Astrocyte (in vitro differentiated cells and primary cell): ENCODE measurements at regions not wholly inside any gene's neighbourhood (a gene's known extent, or its start where the extent isn't known, plus 50 kb on each side); places are given as distances from the start of the nearest gene placed in this dataset.

Source experiments
- DNase-seq: peaks from one replicate; pipeline ENCODE4 v3.0.0-alpha.2; 2010; ENCODE audit warnings: low read depth
- FAIRE-seq: peaks from 2 replicates; lab custom pipeline; 2011; peaks lifted over from hg19 to GRCh38; lab: Jason Lieb, UNC
- H2AFZ ChIP-seq: 2 replicates; pipeline ENCODE4 v1.6.0; 2012; ENCODE audit warnings: low read depth, low read length, inconsistent platforms
- H3K27ac ChIP-seq: 2 replicates; pipeline ENCODE4 v1.5.1; 2011; ENCODE audit warnings: low read depth, low read length, inconsistent platforms
- H3K27me3 ChIP-seq: 2 replicates; pipeline ENCODE4 v1.6.0; 2011; ENCODE audit warnings: low read length, inconsistent platforms; ENCODE audit not compliant: insufficient read depth
- H3K36me3 ChIP-seq: 2 replicates; pipeline ENCODE4 v1.5.1; 2011; ENCODE audit warnings: low read length, inconsistent platforms; ENCODE audit not compliant: insufficient read depth
- H3K4me1 ChIP-seq: 2 replicates; pipeline ENCODE4 v1.5.1; 2011; ENCODE audit warnings: low read length, inconsistent platforms; ENCODE audit not compliant: insufficient read depth
- H3K4me2 ChIP-seq: 2 replicates; pipeline ENCODE4 v1.6.0; 2012; ENCODE audit warnings: low read length, inconsistent platforms
- H3K4me3 ChIP-seq: 2 replicates; pipeline ENCODE4 v1.5.1; 2011; ENCODE audit warnings: low read depth, mild to moderate bottlenecking, low read length, inconsistent platforms; ENCODE audit not compliant: insufficient read depth
- H3K79me2 ChIP-seq: 2 replicates; pipeline ENCODE4 v1.6.0; 2012; ENCODE audit warnings: mild to moderate bottlenecking, low read length, inconsistent platforms; ENCODE audit not compliant: insufficient read depth
- H3K9ac ChIP-seq: 2 replicates; pipeline ENCODE4 v1.6.0; 2012; ENCODE audit warnings: mild to moderate bottlenecking, low read length, inconsistent platforms
- H3K9me3 ChIP-seq: 2 replicates; pipeline ENCODE4 v1.5.1; 2012; ENCODE audit warnings: low read depth, mild to moderate bottlenecking, low read length, inconsistent platforms; ENCODE audit not compliant: insufficient read depth
- H4K20me1 ChIP-seq: 2 replicates; pipeline ENCODE4 v1.6.0; 2012; ENCODE audit warnings: low read length, inconsistent platforms; ENCODE audit not compliant: insufficient read depth
- H3K27ac Mint-ChIP-seq: one replicate; pipeline ENCODE4 v1.8.0; 2021; ENCODE audit warnings: mild to moderate bottlenecking, mixed read lengths; ENCODE audit not compliant: unreplicated experiment
- H3K27me3 Mint-ChIP-seq: one replicate; pipeline ENCODE4 v1.8.0; 2021; ENCODE audit warnings: low read depth, mixed read lengths; ENCODE audit not compliant: unreplicated experiment
- H3K36me3 Mint-ChIP-seq: one replicate; pipeline ENCODE4 v1.8.0; 2021; ENCODE audit warnings: low read depth, mixed read lengths; ENCODE audit not compliant: unreplicated experiment
- H3K4me1 Mint-ChIP-seq: one replicate; pipeline ENCODE4 v1.8.0; 2021; ENCODE audit warnings: low read depth, mixed read lengths; ENCODE audit not compliant: unreplicated experiment
- H3K4me3 Mint-ChIP-seq: one replicate; pipeline ENCODE4 v1.8.0; 2021; ENCODE audit warnings: mild to moderate bottlenecking, moderate library complexity, mixed read lengths; ENCODE audit not compliant: unreplicated experiment
- H3K9me3 Mint-ChIP-seq: one replicate; pipeline ENCODE4 v1.8.0; 2021; ENCODE audit warnings: mild to moderate bottlenecking, mixed read lengths; ENCODE audit not compliant: unreplicated experiment
- EZH2 ChIP-seq: IDR thresholded peaks from 2 replicates; pipeline ENCODE4 v1.6.1; 2012; ENCODE audit warnings: mild to moderate bottlenecking, low read length, inconsistent platforms; ENCODE audit not compliant: insufficient read depth
- TF ChIP-seq, protein P1 (sequence below): IDR thresholded peaks from 2 replicates; pipeline ENCODE4 v1.5.1; 2011; ENCODE audit warnings: low read depth, mild to moderate bottlenecking, inconsistent platforms, low read length, moderate library complexity; ENCODE audit not compliant: insufficient read depth

DNA sequence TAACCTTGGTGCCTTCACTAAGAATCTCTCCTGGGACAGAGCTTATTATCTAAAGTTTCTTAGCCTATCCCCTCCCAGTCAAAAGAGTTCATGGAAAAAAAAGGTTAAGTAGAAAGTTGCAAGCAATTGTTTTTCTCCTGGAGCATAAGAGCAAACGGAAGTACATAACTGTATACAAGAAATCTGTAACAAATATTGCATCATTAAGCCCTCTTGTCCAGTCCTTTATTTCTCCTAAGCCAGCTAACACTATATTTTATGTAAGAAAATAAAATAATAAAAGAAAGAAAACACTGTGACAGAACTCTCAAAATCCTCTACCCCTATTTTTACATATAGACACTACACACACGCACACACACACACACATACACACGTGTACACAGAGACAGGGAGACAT lies 255.3 kb downstream of the NAF1 start:
- TF ChIP-seq, protein P1, sequence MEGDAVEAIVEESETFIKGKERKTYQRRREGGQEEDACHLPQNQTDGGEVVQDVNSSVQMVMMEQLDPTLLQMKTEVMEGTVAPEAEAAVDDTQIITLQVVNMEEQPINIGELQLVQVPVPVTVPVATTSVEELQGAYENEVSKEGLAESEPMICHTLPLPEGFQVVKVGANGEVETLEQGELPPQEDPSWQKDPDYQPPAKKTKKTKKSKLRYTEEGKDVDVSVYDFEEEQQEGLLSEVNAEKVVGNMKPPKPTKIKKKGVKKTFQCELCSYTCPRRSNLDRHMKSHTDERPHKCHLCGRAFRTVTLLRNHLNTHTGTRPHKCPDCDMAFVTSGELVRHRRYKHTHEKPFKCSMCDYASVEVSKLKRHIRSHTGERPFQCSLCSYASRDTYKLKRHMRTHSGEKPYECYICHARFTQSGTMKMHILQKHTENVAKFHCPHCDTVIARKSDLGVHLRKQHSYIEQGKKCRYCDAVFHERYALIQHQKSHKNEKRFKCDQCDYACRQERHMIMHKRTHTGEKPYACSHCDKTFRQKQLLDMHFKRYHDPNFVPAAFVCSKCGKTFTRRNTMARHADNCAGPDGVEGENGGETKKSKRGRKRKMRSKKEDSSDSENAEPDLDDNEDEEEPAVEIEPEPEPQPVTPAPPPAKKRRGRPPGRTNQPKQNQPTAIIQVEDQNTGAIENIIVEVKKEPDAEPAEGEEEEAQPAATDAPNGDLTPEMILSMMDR = no peak
- TF ChIP-seq EZH2 = no peak
- H2AFZ ChIP-seq = no peak overlapping the region
- H3K4me2 ChIP-seq = no peak overlapping the region
- H3K27ac Mint-ChIP-seq = no peak overlapping the region
- no peak overlapping the region for H3K27ac ChIP-seq
- no peak overlapping the region for H3K9ac ChIP-seq
- H3K9me3 ChIP-seq = no peaks in the 10 kb centered on the region
- no peaks in the 10 kb centered on the region for H3K79me2 ChIP-seq
- DNase-seq = no peak
- H3K4me3 ChIP-seq = no peak overlapping the region
- no peaks in the 10 kb centered on the region for H3K4me1 Mint-ChIP-seq
- no peaks in the 10 kb centered on the region for H3K4me1 ChIP-seq
- H4K20me1 ChIP-seq = no peaks in the 10 kb centered on the region
- no peak overlapping the region for H3K4me3 Mint-ChIP-seq
- no peaks in the 10 kb centered on the region for H3K36me3 ChIP-seq
- FAIRE-seq = no peak
- H3K9me3 Mint-ChIP-seq = peaks cover 8% of the 10 kb centered on the region
- H3K27me3 ChIP-seq = no peaks in the 10 kb centered on the region
- H3K27me3 Mint-ChIP-seq = no peaks in the 10 kb centered on the region
- H3K36me3 Mint-ChIP-seq = no peaks in the 10 kb centered on the region

DNA sequence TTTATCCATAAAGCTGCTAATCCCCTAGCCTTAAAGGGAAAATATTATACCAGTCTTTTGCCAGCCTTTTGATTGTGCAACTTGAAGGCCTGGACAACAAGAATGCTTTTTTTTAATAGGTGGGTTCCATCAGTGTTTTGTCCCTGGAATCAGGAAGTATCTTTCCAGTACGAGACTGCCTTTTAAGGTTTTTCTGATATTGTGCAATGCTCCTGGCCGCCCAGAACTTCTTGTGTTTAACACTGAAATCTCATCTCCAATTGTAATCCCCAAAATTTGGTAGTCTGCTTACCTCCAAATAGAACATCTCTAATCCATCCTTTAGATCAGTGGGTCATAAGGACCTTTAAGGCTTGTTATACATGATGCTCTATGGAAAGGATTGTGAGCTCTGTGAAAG lies 256.7 kb downstream of the NAF1 start:
- Mint-ChIP-seq H3K9me3 (peaks cover 5% of the 10 kb centered on the region), H3K4me1 (no peaks in the 10 kb centered on the region), H3K27me3 (no peaks in the 10 kb centered on the region), H3K36me3 (no peaks in the 10 kb centered on the region), H3K4me3 (no peak overlapping the region), H3K27ac (no peak overlapping the region)
- H3K4me2 ChIP-seq = no peak overlapping the region
- no peaks in the 10 kb centered on the region for H3K36me3 ChIP-seq
- H3K9ac ChIP-seq = no peak overlapping the region
- H3K79me2 ChIP-seq = no peaks in the 10 kb centered on the region
- H3K4me1 ChIP-seq = no peaks in the 10 kb centered on the region
- no peaks in the 10 kb centered on the region for H3K27me3 ChIP-seq
- H2AFZ ChIP-seq = no peak overlapping the region
- FAIRE-seq = no peak
- H3K4me3 ChIP-seq = no peak overlapping the region
- H3K9me3 ChIP-seq = no peaks in the 10 kb centered on the region
- no peak overlapping the region for H3K27ac ChIP-seq
- H4K20me1 ChIP-seq = no peaks in the 10 kb centered on the region
- DNase-seq = no peak
- TF ChIP-seq, protein P1 = no peak
- TF ChIP-seq EZH2 = no peak

DNA sequence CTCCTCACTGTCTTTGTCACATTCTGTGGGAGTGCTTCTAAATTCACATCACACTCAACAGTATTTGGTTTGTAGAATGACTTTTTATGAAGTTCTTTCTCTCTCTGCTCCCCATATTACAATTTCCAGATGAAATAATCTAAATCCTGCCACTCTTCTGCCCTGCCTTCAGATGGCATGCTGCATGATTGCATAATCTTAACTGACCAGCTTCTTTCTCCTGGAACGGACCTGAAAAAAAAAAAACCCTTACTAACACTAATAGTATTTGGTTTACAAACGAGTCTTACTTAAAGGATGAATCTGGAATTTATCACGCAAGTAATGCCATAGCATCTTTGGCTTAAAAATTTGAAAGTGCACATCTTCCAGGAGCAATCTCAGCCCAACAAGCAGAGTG lies 272.3 kb downstream of the NAF1 start:
- Histone ChIP-seq H3K4me1 (no peaks in the 10 kb centered on the region), H3K27ac (no peak overlapping the region), H3K9ac (no peak overlapping the region), H3K4me3 (no peak overlapping the region), H3K4me2 (no peak overlapping the region), H3K36me3 (no peaks in the 10 kb centered on the region), H3K9me3 (no peaks in the 10 kb centered on the region), H4K20me1 (no peaks in the 10 kb centered on the region), H2AFZ (no peak overlapping the region), H3K27me3 (no peaks in the 10 kb centered on the region), H3K79me2 (no peaks in the 10 kb centered on the region)
- no peaks in the 10 kb centered on the region for H3K36me3 Mint-ChIP-seq
- H3K27ac Mint-ChIP-seq = no peak overlapping the region
- no peaks in the 10 kb centered on the region for H3K9me3 Mint-ChIP-seq
- FAIRE-seq (no peak), DNase-seq (no peak)
- peaks cover 7% of the 10 kb centered on the region for H3K4me1 Mint-ChIP-seq
- no peaks in the 10 kb centered on the region for H3K27me3 Mint-ChIP-seq
- H3K4me3 Mint-ChIP-seq = no peak overlapping the region
- TF ChIP-seq EZH2 = no peak
- TF ChIP-seq, protein P1 = no peak
